ENCODE measurements at regions not wholly inside any gene's neighbourhood (a gene's known extent, or its start where the extent isn't known, plus 50 kb on each side); places are given as distances from the start of the nearest gene placed in this dataset.

GRCh38 chr17:5866978-5867377 lies 203.2 kb upstream of the WSCD1 start:
- Histone ChIP-seq H3K4me3 (no peak overlapping the region), H3K9me3 (no peaks in the 10 kb centered on the region), H3K4me2 (no peak overlapping the region), H3K27ac (no peak overlapping the region), H3K27me3 (no peaks in the 10 kb centered on the region), H3K4me1 (no peaks in the 10 kb centered on the region), H3K36me3 (no peaks in the 10 kb centered on the region), H3K9ac (no peak overlapping the region), H4K20me1 (no peaks in the 10 kb centered on the region)
- no peak for TF ChIP-seq Cebpa-rat (IDR thresholded peaks at IDR 0.05)

- no peak overlapping the region for H3K4me3 ChIP-seq
- H3K27ac ChIP-seq = no peak overlapping the region
- H3K27me3 ChIP-seq = no peaks in the 10 kb centered on the region
- H3K36me3 ChIP-seq = no peaks in the 10 kb centered on the region
- H3K4me1 ChIP-seq = peaks cover 8% of the 10 kb centered on the region; the same call in 1 of the 2 replicates
- no peaks in the 10 kb centered on the region for H4K20me1 ChIP-seq
- no peak overlapping the region for H3K4me2 ChIP-seq
- H3K9me3 ChIP-seq = no peaks in the 10 kb centered on the region
- TF ChIP-seq Cebpa-rat (IDR thresholded peaks at IDR 0.05) = no peak
- H3K9ac ChIP-seq = no peak overlapping the region
Measured at GRCh38 chr17:5869041-5869745, 201.0 kb upstream of the WSCD1 start.

- no peak overlapping the region for H3K27ac ChIP-seq
- H3K4me1 ChIP-seq = peaks cover 8% of the 10 kb centered on the region; the same call in 1 of the 2 replicates
- no peaks in the 10 kb centered on the region for H4K20me1 ChIP-seq
- no peak overlapping the region for H3K9ac ChIP-seq
- H3K36me3 ChIP-seq = no peaks in the 10 kb centered on the region
- H3K27me3 ChIP-seq = no peaks in the 10 kb centered on the region
- H3K4me2 ChIP-seq = no peak overlapping the region
- H3K4me3 ChIP-seq = no peak overlapping the region
- no peaks in the 10 kb centered on the region for H3K9me3 ChIP-seq
- no peak for TF ChIP-seq Cebpa-rat (IDR thresholded peaks at IDR 0.05)
Measured at GRCh38 chr17:5870231-5870953, 199.8 kb upstream of the WSCD1 start.

- no peak for TF ChIP-seq Cebpa-rat (IDR thresholded peaks at IDR 0.05)
- H3K9me3 ChIP-seq = no peaks in the 10 kb centered on the region
- H3K4me2 ChIP-seq = no peak overlapping the region
- H3K9ac ChIP-seq = no peak overlapping the region
- peaks cover 8% of the 10 kb centered on the region; the same call in 1 of the 2 replicates for H3K4me1 ChIP-seq
- no peaks in the 10 kb centered on the region for H3K27me3 ChIP-seq
- no peaks in the 10 kb centered on the region for H4K20me1 ChIP-seq
- no peak overlapping the region for H3K27ac ChIP-seq
- H3K4me3 ChIP-seq = no peak overlapping the region
- H3K36me3 ChIP-seq = no peaks in the 10 kb centered on the region
Measured at GRCh38 chr17:5871666-5872065, 198.5 kb upstream of the WSCD1 start.

- no peaks in the 10 kb centered on the region for H3K36me3 ChIP-seq
- H3K27ac ChIP-seq = no peak overlapping the region
- no peak overlapping the region for H3K9ac ChIP-seq
- TF ChIP-seq Cebpa-rat (IDR thresholded peaks at IDR 0.05) = no peak
- H3K4me1 ChIP-seq = peaks cover 8% of the 10 kb centered on the region; the same call in 1 of the 2 replicates
- H3K4me2 ChIP-seq = no peak overlapping the region
- no peaks in the 10 kb centered on the region for H3K9me3 ChIP-seq
- no peak overlapping the region for H3K4me3 ChIP-seq
- no peaks in the 10 kb centered on the region for H3K27me3 ChIP-seq
- no peaks in the 10 kb centered on the region for H4K20me1 ChIP-seq
Measured at GRCh38 chr17:5872831-5873230, 197.3 kb upstream of the WSCD1 start.

- H3K4me3 ChIP-seq = no peak overlapping the region
- no peak for TF ChIP-seq Cebpa-rat (IDR thresholded peaks at IDR 0.05)
- H3K27ac ChIP-seq = no peak overlapping the region
- H4K20me1 ChIP-seq = no peaks in the 10 kb centered on the region
- H3K36me3 ChIP-seq = no peaks in the 10 kb centered on the region
- no peaks in the 10 kb centered on the region for H3K27me3 ChIP-seq
- no peak overlapping the region for H3K9ac ChIP-seq
- H3K9me3 ChIP-seq = no peaks in the 10 kb centered on the region
- no peak overlapping the region for H3K4me2 ChIP-seq
- H3K4me1 ChIP-seq = peaks cover 8% of the 10 kb centered on the region; the same call in 1 of the 2 replicates
Measured at GRCh38 chr17:5873781-5874180, 196.4 kb upstream of the WSCD1 start.

- no peaks in the 10 kb centered on the region for H4K20me1 ChIP-seq
- peaks cover 8% of the 10 kb centered on the region; the same call in 1 of the 2 replicates for H3K4me1 ChIP-seq
- H3K4me2 ChIP-seq = no peak overlapping the region
- no peaks in the 10 kb centered on the region for H3K9me3 ChIP-seq
- H3K4me3 ChIP-seq = no peak overlapping the region
- no peak overlapping the region for H3K27ac ChIP-seq
- TF ChIP-seq Cebpa-rat (IDR thresholded peaks at IDR 0.05) = no peak
- no peaks in the 10 kb centered on the region for H3K36me3 ChIP-seq
- H3K27me3 ChIP-seq = no peaks in the 10 kb centered on the region
- H3K9ac ChIP-seq = no peak overlapping the region
Measured at GRCh38 chr17:5874486-5874885, 195.7 kb upstream of the WSCD1 start.

- Histone ChIP-seq H3K9me3 (no peaks in the 10 kb centered on the region), H3K36me3 (no peaks in the 10 kb centered on the region), H3K4me2 (no peak overlapping the region), H3K27ac (no peak overlapping the region), H3K4me3 (no peak overlapping the region), H3K4me1 (peaks cover 10% of the 10 kb centered on the region), H3K9ac (no peak overlapping the region), H3K27me3 (no peaks in the 10 kb centered on the region), H4K20me1 (no peaks in the 10 kb centered on the region)
- no peak for TF ChIP-seq Cebpa-rat (IDR thresholded peaks at IDR 0.05)
Measured at GRCh38 chr17:5877366-5877765, 192.8 kb upstream of the WSCD1 start.

GRCh38 chr17:5877948-5878347 lies 192.2 kb upstream of the WSCD1 start:
- Histone ChIP-seq H3K4me3 (no peak overlapping the region), H4K20me1 (no peaks in the 10 kb centered on the region), H3K36me3 (no peaks in the 10 kb centered on the region), H3K4me1 (peaks cover 16% of the 10 kb centered on the region), H3K4me2 (no peak overlapping the region), H3K9me3 (no peaks in the 10 kb centered on the region), H3K9ac (no peak overlapping the region), H3K27me3 (no peaks in the 10 kb centered on the region), H3K27ac (no peak overlapping the region)
- TF ChIP-seq Cebpa-rat (IDR thresholded peaks at IDR 0.05) = no peak

- H3K27ac ChIP-seq = no peak overlapping the region
- no peak overlapping the region for H3K4me3 ChIP-seq
- H3K27me3 ChIP-seq = no peaks in the 10 kb centered on the region
- no peaks in the 10 kb centered on the region for H3K36me3 ChIP-seq
- H3K4me1 ChIP-seq = peaks cover 9% of the 10 kb centered on the region
- TF ChIP-seq Cebpa-rat (IDR thresholded peaks at IDR 0.05) = no peak
- no peaks in the 10 kb centered on the region for H3K9me3 ChIP-seq
- H3K9ac ChIP-seq = no peak overlapping the region
- H3K4me2 ChIP-seq = no peak overlapping the region
- H4K20me1 ChIP-seq = no peaks in the 10 kb centered on the region
Measured at GRCh38 chr17:5881849-5882248, 188.3 kb upstream of the WSCD1 start.
